Astrocyte (in vitro differentiated cells and primary cell): ENCODE measurements at regions not wholly inside any gene's neighbourhood (a gene's known extent, or its start where the extent isn't known, plus 50 kb on each side); places are given as distances from the start of the nearest gene placed in this dataset.

Source experiments
- EZH2 ChIP-seq: IDR thresholded peaks from 2 replicates; pipeline ENCODE4 v1.6.1; 2012; ENCODE audit warnings: mild to moderate bottlenecking, low read length, inconsistent platforms; ENCODE audit not compliant: insufficient read depth
- TF ChIP-seq, protein P1 (sequence below): IDR thresholded peaks from 2 replicates; pipeline ENCODE4 v1.5.1; 2011; ENCODE audit warnings: low read depth, mild to moderate bottlenecking, inconsistent platforms, low read length, moderate library complexity; ENCODE audit not compliant: insufficient read depth

GRCh38 chr6:119575721-119576120 lies 226.2 kb upstream of the MAN1A1 start:
- TF ChIP-seq, protein P1, sequence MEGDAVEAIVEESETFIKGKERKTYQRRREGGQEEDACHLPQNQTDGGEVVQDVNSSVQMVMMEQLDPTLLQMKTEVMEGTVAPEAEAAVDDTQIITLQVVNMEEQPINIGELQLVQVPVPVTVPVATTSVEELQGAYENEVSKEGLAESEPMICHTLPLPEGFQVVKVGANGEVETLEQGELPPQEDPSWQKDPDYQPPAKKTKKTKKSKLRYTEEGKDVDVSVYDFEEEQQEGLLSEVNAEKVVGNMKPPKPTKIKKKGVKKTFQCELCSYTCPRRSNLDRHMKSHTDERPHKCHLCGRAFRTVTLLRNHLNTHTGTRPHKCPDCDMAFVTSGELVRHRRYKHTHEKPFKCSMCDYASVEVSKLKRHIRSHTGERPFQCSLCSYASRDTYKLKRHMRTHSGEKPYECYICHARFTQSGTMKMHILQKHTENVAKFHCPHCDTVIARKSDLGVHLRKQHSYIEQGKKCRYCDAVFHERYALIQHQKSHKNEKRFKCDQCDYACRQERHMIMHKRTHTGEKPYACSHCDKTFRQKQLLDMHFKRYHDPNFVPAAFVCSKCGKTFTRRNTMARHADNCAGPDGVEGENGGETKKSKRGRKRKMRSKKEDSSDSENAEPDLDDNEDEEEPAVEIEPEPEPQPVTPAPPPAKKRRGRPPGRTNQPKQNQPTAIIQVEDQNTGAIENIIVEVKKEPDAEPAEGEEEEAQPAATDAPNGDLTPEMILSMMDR, result no peak
- no peak for TF ChIP-seq EZH2
